Thyroid gland (tissue), 4 donors: ENCODE measurements at regions not wholly inside any gene's neighbourhood (a gene's known extent, or its start where the extent isn't known, plus 50 kb on each side); places are given as distances from the start of the nearest gene placed in this dataset.

ENCODE experiments used
- DNase-seq, 2 donors: peaks; one replicate each; pipeline ENCODE4 v3.0.0-alpha.2; 2019
- H3K27ac ChIP-seq, 3 donors: fragments of 200-600 bp; sonication (generic); 1 replicate in 2 of 3; 2 replicates in 1 of 3; pipeline ENCODE4 v1.5.1; 2016 to 2019; ENCODE audit warnings: mild to moderate bottlenecking in 1 of 3, moderate library complexity in 1 of 3
- H3K27me3 ChIP-seq: fragments of 200-600 bp; sonication (generic); one replicate; pipeline ENCODE4 v1.5.1; 2019
- H3K36me3 ChIP-seq, 2 donors: fragments of 200-600 bp; sonication (generic); one replicate each; pipeline ENCODE4 v1.5.1; 2016 to 2019
- H3K4me1 ChIP-seq, 2 donors: fragments of 200-600 bp; sonication (generic); one replicate each; pipeline ENCODE4 v1.5.1; 2017 to 2019
- H3K4me3 ChIP-seq, 3 donors: fragments of 200-600 bp; sonication (generic); replicated peaks in 1 of 3; 1 replicate in 2 of 3; 2 replicates in 1 of 3; pipeline ENCODE4 v1.5.1; 2016; ENCODE audit warnings: mild to moderate bottlenecking in 1 of 3
- H3K9me3 ChIP-seq: fragments of 200-600 bp; sonication (generic); one replicate; pipeline ENCODE4 v1.5.1; 2017
- POLR2A ChIP-seq, 2 donors: fragments of 450-650 bp; IDR thresholded peaks; one replicate each; pipeline ENCODE4 v1.6.1; 2017; ENCODE audit warnings: antibody characterized with exemption in 2 of 2, mild to moderate bottlenecking in 2 of 2, moderate library complexity in 1 of 2
- WGBS, 2 donors: methylation state at CpG; one replicate each; pipeline ENCODE4 v1.1.5; 2017; 5-methylcytosine and 5-hydroxymethylcytosine counted together
- intact Hi-C: fragments of 100-400 bp; cut with DNase I; formaldehyde crosslinking; loops from one replicate; pipeline ENCODE4 v1.15.1; 2023
- TF ChIP-seq, protein P1 (sequence below), 6 experiments: fragments of 200-600 bp in 3 of 6; fragments of 450-650 bp in 3 of 6; sonication (generic) in 3 of 6; IDR thresholded peaks; one replicate each; pipeline ENCODE4 v1.5.1; 2016 to 2019; ENCODE audit warnings: antibody characterized with exemption in 6 of 6, mild to moderate bottlenecking in 2 of 6, inconsistent platforms in 1 of 6, moderate library complexity in 1 of 6

DNA sequence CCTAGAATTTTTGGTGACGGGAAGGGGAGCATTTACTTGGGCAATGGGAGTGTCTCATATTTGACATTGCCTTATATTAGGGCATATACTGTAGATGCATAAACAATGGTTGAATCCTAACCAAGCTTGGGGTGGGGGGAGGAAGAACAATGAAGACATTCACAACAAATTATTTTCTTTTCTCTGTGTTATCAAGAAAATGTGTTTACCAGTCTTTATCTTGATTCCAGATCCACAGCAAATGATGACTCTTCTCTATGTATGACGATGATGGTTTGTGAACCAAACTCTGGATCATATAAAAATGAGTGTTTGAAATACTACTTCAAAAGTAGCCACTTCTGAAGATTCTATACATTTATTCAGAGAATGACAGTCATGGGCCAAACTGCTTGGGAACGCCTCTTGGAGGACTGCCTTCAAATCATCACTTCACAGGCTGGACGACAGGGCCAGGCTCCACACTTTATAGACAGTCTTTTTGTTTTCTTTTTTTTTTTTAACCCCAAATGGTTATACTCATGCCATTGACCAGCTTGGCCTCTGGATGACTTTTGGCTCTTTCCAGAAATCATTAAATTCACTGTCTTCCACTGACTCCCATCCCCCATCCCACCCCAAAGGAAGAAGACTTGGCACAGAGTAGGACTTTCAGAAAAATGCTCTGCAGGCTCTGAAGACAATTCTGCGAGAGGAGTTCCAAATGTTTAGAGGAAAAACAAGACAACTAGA lies 123.8 kb upstream of the LIFR start:
- Histone ChIP-seq H3K27me3 (no peaks in the 10 kb centered on the region), H3K36me3 (no peaks in the 10 kb centered on the region), H3K4me1 (no peaks in the 10 kb centered on the region), H3K27ac (no peak overlapping the region), H3K4me3 (no peak overlapping the region), H3K9me3 (no peaks in the 10 kb centered on the region)
- TF ChIP-seq POLR2A (IDR thresholded peaks at IDR 0.05), result no peak
- TF ChIP-seq, protein P1, sequence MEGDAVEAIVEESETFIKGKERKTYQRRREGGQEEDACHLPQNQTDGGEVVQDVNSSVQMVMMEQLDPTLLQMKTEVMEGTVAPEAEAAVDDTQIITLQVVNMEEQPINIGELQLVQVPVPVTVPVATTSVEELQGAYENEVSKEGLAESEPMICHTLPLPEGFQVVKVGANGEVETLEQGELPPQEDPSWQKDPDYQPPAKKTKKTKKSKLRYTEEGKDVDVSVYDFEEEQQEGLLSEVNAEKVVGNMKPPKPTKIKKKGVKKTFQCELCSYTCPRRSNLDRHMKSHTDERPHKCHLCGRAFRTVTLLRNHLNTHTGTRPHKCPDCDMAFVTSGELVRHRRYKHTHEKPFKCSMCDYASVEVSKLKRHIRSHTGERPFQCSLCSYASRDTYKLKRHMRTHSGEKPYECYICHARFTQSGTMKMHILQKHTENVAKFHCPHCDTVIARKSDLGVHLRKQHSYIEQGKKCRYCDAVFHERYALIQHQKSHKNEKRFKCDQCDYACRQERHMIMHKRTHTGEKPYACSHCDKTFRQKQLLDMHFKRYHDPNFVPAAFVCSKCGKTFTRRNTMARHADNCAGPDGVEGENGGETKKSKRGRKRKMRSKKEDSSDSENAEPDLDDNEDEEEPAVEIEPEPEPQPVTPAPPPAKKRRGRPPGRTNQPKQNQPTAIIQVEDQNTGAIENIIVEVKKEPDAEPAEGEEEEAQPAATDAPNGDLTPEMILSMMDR (IDR thresholded peaks at IDR 0.05), result no peak
- WGBS, 2 donors, result 89 to 92% methylated on average over 5 of the region's 5 CpGs
- intact Hi-C loops, result no loop called here
- no peak for DNase-seq

DNA sequence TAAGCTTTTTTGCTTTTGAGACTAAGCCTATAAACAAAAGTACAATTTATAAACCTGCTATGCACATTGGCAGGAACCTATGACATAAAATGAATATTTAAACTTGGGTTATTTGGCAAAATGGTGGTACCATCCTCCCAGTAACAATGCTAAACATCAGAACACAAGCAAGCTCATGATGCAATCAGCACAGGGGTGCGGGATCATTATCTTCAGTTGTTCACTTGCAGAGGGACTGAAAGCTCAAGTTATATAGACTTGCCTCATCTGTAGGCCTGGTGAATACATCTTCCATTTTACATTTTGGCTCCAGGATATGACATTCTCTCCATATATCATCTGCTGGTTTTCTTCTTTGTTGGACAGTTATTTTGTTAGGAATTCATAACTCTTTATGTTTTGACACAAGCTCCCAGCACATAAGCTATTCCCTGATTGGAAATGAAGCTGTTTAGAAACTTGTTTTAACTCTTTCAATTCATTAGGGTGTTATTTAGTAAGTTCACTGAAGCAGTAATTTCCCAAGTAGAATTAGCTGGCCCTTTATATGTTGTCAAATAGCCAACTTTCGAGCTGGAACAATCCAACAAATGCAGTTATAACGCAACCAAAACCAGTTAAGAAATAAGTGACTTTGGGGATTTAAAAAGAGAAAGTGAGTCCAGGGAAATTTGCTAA lies 124.7 kb upstream of the LIFR start:
- intact Hi-C loops, result no loop called here
- Histone ChIP-seq H3K27me3 (no peaks in the 10 kb centered on the region), H3K27ac (no peak overlapping the region), H3K9me3 (no peaks in the 10 kb centered on the region), H3K36me3 (no peaks in the 10 kb centered on the region), H3K4me3 (no peak overlapping the region), H3K4me1 (no peaks in the 10 kb centered on the region)
- TF ChIP-seq POLR2A (IDR thresholded peaks at IDR 0.05), result no peak
- TF ChIP-seq, protein P1 (IDR thresholded peaks at IDR 0.05), result no peak
- WGBS, 2 donors, result 79 to 85% methylated on average over 3 of the region's 3 CpGs
- DNase-seq, result no peak

DNA sequence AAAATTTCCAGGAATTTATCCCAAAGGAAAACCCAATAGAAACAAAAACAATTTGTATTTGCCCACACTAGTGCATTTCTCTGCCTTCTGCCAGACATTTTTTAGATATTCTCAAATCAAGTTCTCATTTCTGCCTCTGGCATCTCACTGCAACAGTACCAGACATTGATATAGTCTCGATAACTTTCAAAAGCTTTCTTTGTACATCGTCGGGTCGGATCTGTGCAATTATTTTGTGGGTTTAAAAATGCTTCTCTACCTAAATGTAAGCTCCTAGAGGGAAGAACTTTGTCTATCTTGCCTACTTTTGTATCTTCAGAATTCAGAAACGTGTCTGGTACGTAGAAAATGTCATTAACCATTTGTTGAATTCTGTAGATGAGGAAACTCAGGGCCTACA lies 125.5 kb upstream of the LIFR start:
- Histone ChIP-seq H3K9me3 (no peaks in the 10 kb centered on the region), H3K4me1 (no peaks in the 10 kb centered on the region), H3K27me3 (no peaks in the 10 kb centered on the region), H3K36me3 (no peaks in the 10 kb centered on the region), H3K4me3 (no peak overlapping the region), H3K27ac (no peak overlapping the region)
- 84 to 87% methylated on average over 6 of the region's 6 CpGs for WGBS, 2 donors
- no peak for DNase-seq
- TF ChIP-seq, protein P1 (IDR thresholded peaks at IDR 0.05), result no peak
- no peak for TF ChIP-seq POLR2A (IDR thresholded peaks at IDR 0.05)
- intact Hi-C loops, result no loop called here

DNA sequence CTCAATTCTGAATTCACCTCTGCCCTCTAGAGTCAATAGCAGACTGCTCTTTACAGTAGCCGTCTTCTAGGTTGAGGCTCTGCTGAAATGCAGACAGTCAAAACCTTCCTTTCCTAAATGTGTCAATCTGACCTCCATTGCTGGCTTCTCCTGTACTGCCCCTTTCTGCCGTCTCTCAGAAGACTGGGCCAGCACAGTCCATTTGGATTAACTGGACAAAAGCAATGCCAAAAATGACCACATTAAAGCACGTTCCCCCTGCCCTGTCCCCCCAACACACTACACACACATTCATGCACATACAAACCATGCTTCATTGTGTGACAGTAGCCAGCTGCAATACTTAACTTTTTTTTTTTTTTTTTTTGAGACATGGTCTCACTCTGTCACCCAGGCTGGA lies 130.2 kb upstream of the LIFR start:
- no peaks in the 10 kb centered on the region for H3K9me3 ChIP-seq
- DNase-seq, result no peak
- WGBS, 2 donors, result 92% methylated on average over 3 of the region's 3 CpGs
- TF ChIP-seq POLR2A (IDR thresholded peaks at IDR 0.05), result no peak
- TF ChIP-seq, protein P1 (IDR thresholded peaks at IDR 0.05), result no peak
- no peaks in the 10 kb centered on the region for H3K36me3 ChIP-seq
- H3K27me3 ChIP-seq, result no peaks in the 10 kb centered on the region
- intact Hi-C loops, result no loop called here
- no peaks in the 10 kb centered on the region for H3K4me1 ChIP-seq
- no peak overlapping the region for H3K27ac ChIP-seq
- no peak overlapping the region for H3K4me3 ChIP-seq

DNA sequence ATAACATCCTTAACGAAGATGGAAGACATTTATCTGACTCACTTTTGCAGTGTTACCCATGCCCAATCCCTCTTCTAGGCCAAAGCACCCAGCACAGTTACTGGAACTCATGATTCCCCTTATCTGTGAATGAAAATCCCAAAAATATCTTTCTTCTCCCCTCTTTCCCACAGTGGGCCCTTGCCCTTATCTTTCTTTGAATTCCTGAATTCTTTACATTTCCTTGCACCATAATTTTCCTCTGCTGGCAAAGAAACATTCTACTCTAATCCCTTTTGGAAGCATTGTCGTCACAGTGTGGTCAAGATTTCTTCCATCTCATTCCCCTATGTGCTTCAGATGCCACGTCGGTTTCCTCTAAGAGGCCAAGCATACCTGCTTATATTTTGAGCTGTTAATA lies 135.9 kb upstream of the LIFR start:
- Histone ChIP-seq H3K9me3 (no peaks in the 10 kb centered on the region), H3K4me3 (no peak overlapping the region), H3K4me1 (no peaks in the 10 kb centered on the region), H3K27ac (no peak overlapping the region), H3K36me3 (no peaks in the 10 kb centered on the region), H3K27me3 (no peaks in the 10 kb centered on the region)
- 89 to 90% methylated on average over 4 of the region's 4 CpGs for WGBS, 2 donors
- TF ChIP-seq, protein P1 (IDR thresholded peaks at IDR 0.05), result no peak
- no peak for TF ChIP-seq POLR2A (IDR thresholded peaks at IDR 0.05)
- intact Hi-C loops, result no loop called here
- no peak for DNase-seq
